Uterus (tissue), 2 donors: ENCODE measurements at regions not wholly inside any gene's neighbourhood (a gene's known extent, or its start where the extent isn't known, plus 50 kb on each side); places are given as distances from the start of the nearest gene placed in this dataset.

Source experiments
- CTCF ChIP-seq, 4 experiments: fragments of 200-600 bp in 2 of 4; fragments of 450-650 bp in 2 of 4; sonication (generic) in 2 of 4; IDR thresholded peaks; one replicate each; pipeline ENCODE4 v1.5.1; 2016 to 2019; ENCODE audit warnings: antibody characterized with exemption in 4 of 4, mild to moderate bottlenecking in 2 of 4, moderate library complexity in 1 of 4
- POLR2A ChIP-seq, 2 donors: fragments of 450-650 bp; IDR thresholded peaks; one replicate each; pipeline ENCODE4 v1.6.1; 2016; ENCODE audit warnings: antibody characterized with exemption in 2 of 2, mild to moderate bottlenecking in 1 of 2, moderate library complexity in 1 of 2

GRCh38 chr4:36492041-36492440 lies 210.6 kb downstream of the DTHD1 start:
- TF ChIP-seq CTCF (IDR thresholded peaks at IDR 0.05) (no peak), POLR2A (IDR thresholded peaks at IDR 0.05) (no peak)
